Pancreas (tissue), 10 donors: ENCODE measurements at regions not wholly inside any gene's neighbourhood (a gene's known extent, or its start where the extent isn't known, plus 50 kb on each side); places are given as distances from the start of the nearest gene placed in this dataset.

Experiments used
- ATAC-seq, 4 donors: fragments of 200-7000 bp; cut with Tn5 transposase; one replicate each; pipeline versions ENCODE4 v1.8.0 to v1.9.1; 2020; ENCODE audit warnings: mild to moderate bottlenecking in 4 of 4, moderate library complexity in 4 of 4
- DNase-seq, 6 donors: peaks; one replicate each; pipeline ENCODE4 v3.0.0-alpha.2; 2020
- FAIRE-seq: peaks from 2 replicates; lab custom pipeline; 2012; peaks lifted over from hg19 to GRCh38; lab: Jason Lieb, UNC
- H3K27ac ChIP-seq, 4 donors: fragments of 200-600 bp; sonication (generic); 1 replicate in 3 of 4; 2 replicates in 1 of 4; pipeline versions ENCODE4 v1.5.0 to v1.8.0; 2020
- H3K27me3 ChIP-seq, 4 donors: fragments of 200-600 bp; one replicate each; pipeline ENCODE4 v1.8.0; 2021
- H3K36me3 ChIP-seq, 3 donors: fragments of 200-600 bp; sonication (generic) in 1 of 3; one replicate each; pipeline versions ENCODE4 v1.5.0 to v1.8.0; 2020 to 2021
- H3K4me1 ChIP-seq, 3 donors: fragments of 200-600 bp; one replicate each; pipeline ENCODE4 v1.8.0; 2021
- H3K4me3 ChIP-seq, 4 donors: fragments of 200-600 bp; sonication (generic) in 2 of 4; one replicate each; pipeline versions ENCODE4 v1.5.0 to v1.8.0; 2020 to 2021
- H3K9me3 ChIP-seq, 4 donors: fragments of 200-600 bp; one replicate each; pipeline ENCODE4 v1.8.0; 2021
- CTCF ChIP-seq, 4 donors: fragments of 200-600 bp; sonication (generic) in 3 of 4; IDR thresholded peaks; one replicate each; pipeline versions ENCODE4 v1.5.0 to v1.8.0; 2021; ENCODE audit warnings: antibody characterized with exemption in 4 of 4
- WGBS, 2 donors: extraction: QIAGEN DNeasy Blood & Tissue Kit; methylation state at CpG; one replicate each; pipeline ENCODE4 v1.1.7; 2013; 5-methylcytosine and 5-hydroxymethylcytosine counted together
- intact Hi-C, 3 donors: fragments of 100-400 bp; cut with DNase I; formaldehyde crosslinking; loops; one replicate each; pipeline versions ENCODE4 v1.11.1 to v1.14.2; 2022
- donor health status: healthy with polysubstance abuse.
- donor health status: DM: no; HTN: no; CAD: no; lungs with moderate emphysema.
- donor health status: DM: no; HTN: no; CAD: no.
- donor health status: control.
- donor health status: control.
- donor health status: Bipolar disorder and iron deficiency.
- donor health status: DM: yes; HTN: yes; CAD: no.
- donor health status: DM: no; HTN: no; CAD: no.
- donor health status: DM: no; HTN: no; CAD: no.
- donor health status: DM: yes; HTN: yes; CAD: no.

- Histone ChIP-seq H3K9me3 (no peaks in the 10 kb centered on the region), H3K4me1 (no peaks in the 10 kb centered on the region), H3K4me3 (no peak overlapping the region), H3K27ac (no peak overlapping the region), H3K36me3 (no peaks in the 10 kb centered on the region), H3K27me3 (no peaks in the 10 kb centered on the region)
- TF ChIP-seq CTCF (IDR thresholded peaks at IDR 0.05) = no peak
- no peak for DNase-seq
- no peak for ATAC-seq
- WGBS, 2 donors = 45 to 46% methylated on average over 4 of the region's 4 CpGs
- FAIRE-seq = no peak
- intact Hi-C loops = no loop called here
Observed at GRCh38 chr10:81034383-81034782, 496.7 kb downstream of the SH2D4B start.

- no peak for DNase-seq
- no peak for FAIRE-seq
- Histone ChIP-seq H3K4me1 (no peaks in the 10 kb centered on the region), H3K27me3 (no peaks in the 10 kb centered on the region), H3K9me3 (no peaks in the 10 kb centered on the region), H3K36me3 (no peaks in the 10 kb centered on the region), H3K27ac (no peak overlapping the region), H3K4me3 (no peak overlapping the region)
- 39 to 54% methylated on average over 3 of the region's 3 CpGs for WGBS, 2 donors
- ATAC-seq = no peak
- TF ChIP-seq CTCF (IDR thresholded peaks at IDR 0.05) = no peak
- intact Hi-C loops = no loop called here
Observed at GRCh38 chr10:81036257-81036656, 498.6 kb downstream of the SH2D4B start.

- 58 to 64% methylated on average over 6 of the region's 6 CpGs for WGBS, 2 donors
- TF ChIP-seq CTCF (IDR thresholded peaks at IDR 0.05) = no peak
- no peaks in the 10 kb centered on the region for H3K9me3 ChIP-seq
- ATAC-seq = no peak
- H3K27me3 ChIP-seq = no peaks in the 10 kb centered on the region
- DNase-seq = no peak
- H3K4me1 ChIP-seq = no peaks in the 10 kb centered on the region
- intact Hi-C loops = no loop called here
- no peak for FAIRE-seq
- no peak overlapping the region for H3K4me3 ChIP-seq
- H3K27ac ChIP-seq = no peak overlapping the region
- no peaks in the 10 kb centered on the region for H3K36me3 ChIP-seq
Observed at GRCh38 chr10:81040031-81040430, 502.3 kb downstream of the SH2D4B start.

- Histone ChIP-seq H3K36me3 (no peaks in the 10 kb centered on the region), H3K27ac (no peak overlapping the region), H3K4me1 (no peaks in the 10 kb centered on the region), H3K4me3 (no peak overlapping the region), H3K9me3 (no peaks in the 10 kb centered on the region), H3K27me3 (no peaks in the 10 kb centered on the region)
- ATAC-seq (no peak), FAIRE-seq (peak; percentile 83), DNase-seq (no peak)
- TF ChIP-seq CTCF (IDR thresholded peaks at IDR 0.05) = no peak
- WGBS, 2 donors = 56 to 59% methylated on average over 2 of the region's 2 CpGs
- intact Hi-C loops = no loop called here
Observed at GRCh38 chr10:81040940-81041339, 503.2 kb downstream of the SH2D4B start.

- no peaks in the 10 kb centered on the region for H3K9me3 ChIP-seq
- ATAC-seq (no peak), DNase-seq (no peak), FAIRE-seq (no peak)
- H3K27me3 ChIP-seq = no peaks in the 10 kb centered on the region
- no peaks in the 10 kb centered on the region for H3K36me3 ChIP-seq
- 68 to 73% methylated on average over 2 of the region's 2 CpGs for WGBS, 2 donors
- intact Hi-C loops = no loop called here
- H3K27ac ChIP-seq = no peak overlapping the region
- no peak for TF ChIP-seq CTCF (IDR thresholded peaks at IDR 0.05)
- H3K4me1 ChIP-seq = no peaks in the 10 kb centered on the region
- H3K4me3 ChIP-seq = no peak overlapping the region
Observed at GRCh38 chr10:81042647-81043046, 504.9 kb downstream of the SH2D4B start.
